Ishikawa (cell line): ENCODE measurements at regions not wholly inside any gene's neighbourhood (a gene's known extent, or its start where the extent isn't known, plus 50 kb on each side); places are given as distances from the start of the nearest gene placed in this dataset.

ENCODE experiments used
- CEBPB ChIP-seq: IDR thresholded peaks from 2 replicates; pipeline ENCODE4 v1.6.1; 2012
- CREB1 ChIP-seq: IDR thresholded peaks from 2 replicates; pipeline ENCODE4 v1.6.1; 2012; ENCODE audit warnings: low read depth
- EGR1 ChIP-seq: IDR thresholded peaks from 2 replicates; pipeline ENCODE4 v1.6.1; 2012
- EP300 ChIP-seq: IDR thresholded peaks from 2 replicates; pipeline ENCODE4 v1.6.1; 2012; ENCODE audit warnings: borderline replicate concordance
- FOXM1 ChIP-seq: IDR thresholded peaks from 2 replicates; pipeline ENCODE4 v1.6.1; 2012; ENCODE audit warnings: low read depth, borderline replicate concordance
- NFIC ChIP-seq: IDR thresholded peaks from 2 replicates; pipeline ENCODE4 v1.6.1; 2012
- RAD21 ChIP-seq: IDR thresholded peaks from 2 replicates; pipeline ENCODE4 v1.6.1; 2012; ENCODE audit warnings: low read depth
- REST ChIP-seq: IDR thresholded peaks from 2 replicates; pipeline ENCODE4 v1.6.1; 2012; ENCODE audit warnings: low read depth, mild to moderate bottlenecking
- TAF1 ChIP-seq: IDR thresholded peaks from 2 replicates; pipeline ENCODE4 v1.6.1; 2012; ENCODE audit warnings: low read depth, mild to moderate bottlenecking
- TCF12 ChIP-seq: IDR thresholded peaks from 2 replicates; pipeline ENCODE4 v1.6.1; 2012; ENCODE audit warnings: low read depth
- TEAD4 ChIP-seq: IDR thresholded peaks from 2 replicates; pipeline ENCODE4 v1.6.1; 2012
- YY1 ChIP-seq: IDR thresholded peaks from 2 replicates; pipeline ENCODE4 v1.6.1; 2012; ENCODE audit warnings: low read depth
- ZBTB7A ChIP-seq: IDR thresholded peaks from 2 replicates; pipeline ENCODE4 v1.6.1; 2012; ENCODE audit warnings: low read depth
- TF ChIP-seq, protein P1 (sequence below): IDR thresholded peaks from 2 replicates; pipeline ENCODE4 v1.6.1; 2012
- TF ChIP-seq, protein P2 (sequence below): IDR thresholded peaks from 2 replicates; pipeline ENCODE4 v1.6.1; 2012

- TF ChIP-seq CREB1 (no peak), EP300 (no peak), FOXM1 (no peak), TAF1 (no peak), YY1 (no peak), TCF12 (no peak), REST (no peak)
- TF ChIP-seq, protein P1, sequence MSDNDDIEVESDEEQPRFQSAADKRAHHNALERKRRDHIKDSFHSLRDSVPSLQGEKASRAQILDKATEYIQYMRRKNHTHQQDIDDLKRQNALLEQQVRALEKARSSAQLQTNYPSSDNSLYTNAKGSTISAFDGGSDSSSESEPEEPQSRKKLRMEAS = no peak
Observed at GRCh38 chr21:32824950-32825349, 53.4 kb upstream of the PAXBP1 start.

- TF ChIP-seq TCF12 = no peak
- TF ChIP-seq TAF1 = no peak
- TF ChIP-seq RAD21 = peak; percentile 65
Observed at GRCh38 chr21:32826329-32827167, 55.0 kb upstream of the PAXBP1 start.

- TF ChIP-seq REST = no peak
- no peak for TF ChIP-seq TCF12
- TF ChIP-seq, protein P1 = no peak
- TF ChIP-seq FOXM1 = no peak
- no peak for TF ChIP-seq NFIC
- no peak for TF ChIP-seq TEAD4
- no peak for TF ChIP-seq RAD21
- no peak for TF ChIP-seq EP300
- no peak for TF ChIP-seq CREB1
- no peak for TF ChIP-seq CEBPB
- TF ChIP-seq ZBTB7A = no peak
Observed at GRCh38 chr21:32828908-32829307, 57.4 kb upstream of the PAXBP1 start.

- TF ChIP-seq EGR1 (no peak), FOXM1 (no peak), EP300 (no peak), NFIC (no peak), YY1 (no peak), RAD21 (no peak), ZBTB7A (no peak), TCF12 (no peak), CEBPB (no peak), REST (no peak), CREB1 (no peak), TEAD4 (no peak), TAF1 (no peak)
- TF ChIP-seq, protein P1 = no peak
- TF ChIP-seq, protein P2, sequence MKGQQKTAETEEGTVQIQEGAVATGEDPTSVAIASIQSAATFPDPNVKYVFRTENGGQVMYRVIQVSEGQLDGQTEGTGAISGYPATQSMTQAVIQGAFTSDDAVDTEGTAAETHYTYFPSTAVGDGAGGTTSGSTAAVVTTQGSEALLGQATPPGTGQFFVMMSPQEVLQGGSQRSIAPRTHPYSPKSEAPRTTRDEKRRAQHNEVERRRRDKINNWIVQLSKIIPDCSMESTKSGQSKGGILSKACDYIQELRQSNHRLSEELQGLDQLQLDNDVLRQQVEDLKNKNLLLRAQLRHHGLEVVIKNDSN = no peak
Observed at GRCh38 chr21:32829504-32829903, 57.9 kb upstream of the PAXBP1 start.
